Vagina (tissue), 2 donors: ENCODE measurements at regions not wholly inside any gene's neighbourhood (a gene's known extent, or its start where the extent isn't known, plus 50 kb on each side); places are given as distances from the start of the nearest gene placed in this dataset.

Source experiments
- CTCF ChIP-seq, 3 experiments: fragments of 450-650 bp in 2 of 3; fragments of 200-600 bp in 1 of 3; sonication (generic) in 1 of 3; IDR thresholded peaks; one replicate each; pipeline ENCODE4 v1.5.1; 2017 to 2019; ENCODE audit warnings: antibody characterized with exemption in 3 of 3, mild to moderate bottlenecking in 2 of 3, moderate library complexity in 2 of 3
- POLR2A ChIP-seq, 2 donors: fragments of 450-650 bp; IDR thresholded peaks; one replicate each; pipeline ENCODE4 v1.6.1; 2017; ENCODE audit warnings: antibody characterized with exemption in 2 of 2, mild to moderate bottlenecking in 2 of 2, moderate library complexity in 2 of 2
- POLR2AphosphoS5 ChIP-seq, 2 donors: sonication (generic); formaldehyde crosslinking; IDR thresholded peaks; one replicate each; pipeline ENCODE4 v1.9.0; 2017; ENCODE audit warnings: antibody characterized with exemption in 2 of 2, mild to moderate bottlenecking in 2 of 2, low read depth in 1 of 2; ENCODE audit not compliant: insufficient read depth in 1 of 2

GRCh38 chr7:54080525-54080924 lies 461.6 kb upstream of the VSTM2A start:
- TF ChIP-seq CTCF (IDR thresholded peaks at IDR 0.05), result no peak
- TF ChIP-seq POLR2AphosphoS5 (IDR thresholded peaks at IDR 0.05; ENCODE audit: insufficient read depth in 1 of 2, low read depth in 1 of 2), result no peak
- TF ChIP-seq POLR2A (IDR thresholded peaks at IDR 0.05), result no peak
